Endodermal cell (in vitro differentiated cells): ENCODE measurements at regions not wholly inside any gene's neighbourhood (a gene's known extent, or its start where the extent isn't known, plus 50 kb on each side); places are given as distances from the start of the nearest gene placed in this dataset.

ENCODE experiments used
- DNase-seq: peaks from one replicate; pipeline ENCODE4 v3.0.0-alpha.2; 2017
- H3K27ac ChIP-seq: 2 replicates; pipeline ENCODE4 v1.5.1; 2013; ENCODE audit warnings: mild to moderate bottlenecking, low read depth, low read length, moderate library complexity
- H3K27me3 ChIP-seq: 2 replicates; pipeline ENCODE4 v1.6.1; 2013; ENCODE audit warnings: mild to moderate bottlenecking, low read length, moderate library complexity; ENCODE audit not compliant: insufficient read depth, control insufficient read depth, poor library complexity, severe bottlenecking
- H3K36me3 ChIP-seq: 2 replicates; pipeline ENCODE4 v1.7.0; 2013; ENCODE audit warnings: mild to moderate bottlenecking, low read length, moderate library complexity; ENCODE audit not compliant: control insufficient read depth, insufficient read depth
- H3K4me1 ChIP-seq: one replicate; pipeline ENCODE4 v1.7.0; 2013; ENCODE audit warnings: low read length; ENCODE audit not compliant: control insufficient read depth, insufficient read depth
- H3K4me3 ChIP-seq: 2 replicates; pipeline ENCODE4 v1.5.1; 2013; ENCODE audit warnings: mild to moderate bottlenecking, low read length, moderate library complexity
- H3K9ac ChIP-seq: 2 replicates; pipeline ENCODE4 v1.6.1; 2013; ENCODE audit warnings: mild to moderate bottlenecking, low read length, moderate library complexity; ENCODE audit not compliant: poor library complexity, severe bottlenecking; ENCODE audit errors: extremely low read depth
- H3K9me3 ChIP-seq: 2 replicates; pipeline ENCODE4 v1.6.1; 2013; ENCODE audit warnings: mild to moderate bottlenecking, low read length, moderate library complexity; ENCODE audit not compliant: control insufficient read depth
- H3K27ac Mint-ChIP-seq: 2 replicates; pipeline ENCODE4 v1.8.0; 2020; ENCODE audit warnings: mixed read lengths
- H3K27me3 Mint-ChIP-seq: 2 replicates; pipeline ENCODE4 v1.8.0; 2021; ENCODE audit warnings: mild to moderate bottlenecking, mixed read lengths; ENCODE audit not compliant: insufficient read depth
- H3K36me3 Mint-ChIP-seq: 2 replicates; pipeline ENCODE4 v1.8.0; 2020; ENCODE audit warnings: low read depth, mixed read lengths
- H3K4me1 Mint-ChIP-seq: 2 replicates; pipeline ENCODE4 v1.8.0; 2020; ENCODE audit warnings: mixed read lengths
- H3K4me3 Mint-ChIP-seq: 2 replicates; pipeline ENCODE4 v1.8.0; 2020; ENCODE audit warnings: mild to moderate bottlenecking, moderate library complexity, mixed read lengths
- H3K9me3 Mint-ChIP-seq: 2 replicates; pipeline ENCODE4 v1.8.0; 2020; ENCODE audit warnings: mild to moderate bottlenecking, mixed read lengths
- WGBS, 2 experiments: methylation state at CpG; one replicate each; pipeline versions ENCODE4 v1.1.5 to v1.1.7; 2013; ENCODE audit warnings: missing lambda C conversion rate in 2 of 2, mixed read lengths in 1 of 2; ENCODE audit not compliant: insufficient coverage in 1 of 2, insufficient read length in 1 of 2; 5-methylcytosine and 5-hydroxymethylcytosine counted together
- TF ChIP-seq, protein P1 (sequence below): fragments of 200-600 bp; sonication (generic); conservative IDR thresholded peaks from 2 replicates; pipeline ENCODE4 v1.5.0; 2021; ENCODE audit warnings: antibody characterized with exemption, mild to moderate bottlenecking

DNA sequence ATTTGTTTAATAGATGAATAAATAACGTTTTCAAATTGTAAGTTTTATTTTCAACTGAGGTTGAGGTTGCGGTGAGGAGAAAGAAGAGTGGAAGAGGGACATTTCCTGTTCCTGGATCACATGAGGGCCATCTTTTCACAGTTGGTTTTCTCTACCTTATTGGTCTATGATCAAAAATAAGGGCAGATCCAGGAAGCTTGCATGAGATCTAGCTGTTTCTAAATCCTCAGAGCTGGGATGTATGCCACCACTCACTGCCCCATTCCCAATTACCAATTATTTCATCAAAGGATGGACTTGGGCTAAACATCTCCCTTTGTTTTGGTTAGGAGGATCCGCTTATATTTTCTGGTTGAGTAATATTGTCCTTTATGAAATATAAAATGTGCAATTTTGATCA lies 104.8 kb upstream of the TLL1 start:
- Histone ChIP-seq H3K36me3 (no peaks in the 10 kb centered on the region), H3K27me3 (no peaks in the 10 kb centered on the region), H3K9me3 (no peaks in the 10 kb centered on the region), H3K4me3 (no peak overlapping the region), H3K27ac (no peak overlapping the region), H3K4me1 (no peaks in the 10 kb centered on the region), H3K9ac (no peak overlapping the region)
- Mint-ChIP-seq H3K4me3 (no peak overlapping the region), H3K36me3 (no peaks in the 10 kb centered on the region), H3K9me3 (no peaks in the 10 kb centered on the region), H3K27ac (no peak overlapping the region), H3K27me3 (no peaks in the 10 kb centered on the region), H3K4me1 (peaks cover 12% of the 10 kb centered on the region)
- TF ChIP-seq, protein P1, sequence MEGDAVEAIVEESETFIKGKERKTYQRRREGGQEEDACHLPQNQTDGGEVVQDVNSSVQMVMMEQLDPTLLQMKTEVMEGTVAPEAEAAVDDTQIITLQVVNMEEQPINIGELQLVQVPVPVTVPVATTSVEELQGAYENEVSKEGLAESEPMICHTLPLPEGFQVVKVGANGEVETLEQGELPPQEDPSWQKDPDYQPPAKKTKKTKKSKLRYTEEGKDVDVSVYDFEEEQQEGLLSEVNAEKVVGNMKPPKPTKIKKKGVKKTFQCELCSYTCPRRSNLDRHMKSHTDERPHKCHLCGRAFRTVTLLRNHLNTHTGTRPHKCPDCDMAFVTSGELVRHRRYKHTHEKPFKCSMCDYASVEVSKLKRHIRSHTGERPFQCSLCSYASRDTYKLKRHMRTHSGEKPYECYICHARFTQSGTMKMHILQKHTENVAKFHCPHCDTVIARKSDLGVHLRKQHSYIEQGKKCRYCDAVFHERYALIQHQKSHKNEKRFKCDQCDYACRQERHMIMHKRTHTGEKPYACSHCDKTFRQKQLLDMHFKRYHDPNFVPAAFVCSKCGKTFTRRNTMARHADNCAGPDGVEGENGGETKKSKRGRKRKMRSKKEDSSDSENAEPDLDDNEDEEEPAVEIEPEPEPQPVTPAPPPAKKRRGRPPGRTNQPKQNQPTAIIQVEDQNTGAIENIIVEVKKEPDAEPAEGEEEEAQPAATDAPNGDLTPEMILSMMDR, result no peak
- 90 to 100% methylated on average over 1 to 3 of the region's 3 CpGs for WGBS, 2 experiments
- no peak for DNase-seq

DNA sequence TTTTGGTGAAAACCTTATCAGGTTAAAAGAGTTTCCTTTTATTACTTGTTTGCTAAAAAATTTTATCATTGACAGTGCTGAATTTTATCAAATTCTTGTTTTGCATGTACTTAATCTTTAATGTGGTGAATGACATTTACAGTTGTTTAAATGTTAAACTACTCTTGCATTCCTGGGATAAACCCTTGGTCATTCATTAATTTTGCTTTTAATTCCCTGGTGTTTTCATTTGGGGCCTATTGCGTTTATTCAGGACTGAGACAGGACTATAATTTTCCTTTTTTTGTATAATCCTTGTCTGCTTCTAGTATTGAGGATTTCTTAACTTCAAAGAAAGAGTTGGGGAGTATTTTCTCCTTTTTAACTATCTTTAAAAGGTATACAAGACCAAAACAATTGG lies 98.7 kb upstream of the TLL1 start:
- H3K27ac Mint-ChIP-seq, result no peak overlapping the region
- H3K4me3 ChIP-seq, result no peak overlapping the region
- no peaks in the 10 kb centered on the region for H3K27me3 Mint-ChIP-seq
- no peak overlapping the region for H3K4me3 Mint-ChIP-seq
- H3K36me3 Mint-ChIP-seq, result no peaks in the 10 kb centered on the region
- no peaks in the 10 kb centered on the region for H3K36me3 ChIP-seq
- 96% methylated on average over 1 of the region's 1 CpG; no CpG with 5 or more reads in 1 of the 2 experiments for WGBS, 2 experiments
- no peaks in the 10 kb centered on the region for H3K27me3 ChIP-seq
- H3K9me3 Mint-ChIP-seq, result no peaks in the 10 kb centered on the region
- no peak for DNase-seq
- H3K4me1 Mint-ChIP-seq, result no peaks in the 10 kb centered on the region
- H3K27ac ChIP-seq, result no peak overlapping the region
- TF ChIP-seq, protein P1, result no peak
- no peaks in the 10 kb centered on the region for H3K4me1 ChIP-seq
- H3K9me3 ChIP-seq, result no peaks in the 10 kb centered on the region
- H3K9ac ChIP-seq, result no peak overlapping the region

DNA sequence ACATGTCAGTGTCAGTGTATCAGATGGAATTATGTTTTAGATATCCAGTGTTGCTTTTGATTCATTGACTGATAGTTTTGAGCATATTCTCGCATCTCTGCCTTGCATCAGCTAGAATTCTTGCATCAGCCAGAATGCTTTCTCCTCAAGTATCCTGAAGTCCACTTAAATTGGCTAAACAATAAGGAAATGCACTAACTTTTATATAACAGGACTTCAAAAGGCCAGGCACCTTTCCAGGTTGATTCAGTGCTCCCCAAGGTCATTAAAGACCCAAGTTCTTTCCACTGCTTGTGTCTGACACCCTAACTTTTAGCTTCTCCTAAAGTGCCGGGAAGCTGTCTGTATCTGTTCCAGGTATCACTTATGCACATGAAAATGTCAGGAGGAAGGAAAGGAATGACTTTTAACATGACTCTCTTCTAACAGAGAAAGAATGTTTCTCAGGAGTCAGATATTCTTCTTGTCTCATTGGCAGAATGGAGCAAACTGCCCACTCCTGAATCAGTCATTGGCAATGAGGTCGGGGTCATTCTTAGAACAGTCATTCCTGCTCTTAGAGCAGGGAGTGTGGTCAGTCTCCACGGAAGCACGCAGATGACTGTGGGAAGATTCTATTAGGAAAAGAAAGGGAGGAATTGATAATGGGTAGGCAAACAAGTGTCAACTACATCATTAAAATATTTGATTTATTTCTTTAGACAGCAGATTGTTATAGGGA lies 92.9 kb upstream of the TLL1 start:
- H3K9me3 ChIP-seq, result no peaks in the 10 kb centered on the region
- TF ChIP-seq, protein P1, result no peak
- Mint-ChIP-seq H3K27me3 (no peaks in the 10 kb centered on the region), H3K36me3 (no peaks in the 10 kb centered on the region), H3K9me3 (no peaks in the 10 kb centered on the region), H3K4me3 (no peak overlapping the region), H3K27ac (no peak overlapping the region), H3K4me1 (peaks cover 6% of the 10 kb centered on the region)
- no peak overlapping the region for H3K27ac ChIP-seq
- no peak overlapping the region for H3K9ac ChIP-seq
- WGBS, 2 experiments, result 90% methylated on average over 1 to 5 of the region's 5 CpGs
- H3K36me3 ChIP-seq, result no peaks in the 10 kb centered on the region
- no peak for DNase-seq
- no peaks in the 10 kb centered on the region for H3K4me1 ChIP-seq
- H3K4me3 ChIP-seq, result no peak overlapping the region
- no peaks in the 10 kb centered on the region for H3K27me3 ChIP-seq
